Bronchial epithelial cell (primary cell): ENCODE measurements at regions not wholly inside any gene's neighbourhood (a gene's known extent, or its start where the extent isn't known, plus 50 kb on each side); places are given as distances from the start of the nearest gene placed in this dataset.

Experiments used
- DNase-seq: peaks from one replicate; pipeline ENCODE4 v3.0.0-alpha.2; 2010; ENCODE audit warnings: low read depth
- FAIRE-seq: peaks from 2 replicates; lab custom pipeline; 2011; peaks lifted over from hg19 to GRCh38; lab: Jason Lieb, UNC
- H3K27me3 ChIP-seq: 2 replicates; pipeline ENCODE4 v1.5.1; 2011; ENCODE audit warnings: low read length; ENCODE audit not compliant: control insufficient read depth, insufficient read depth
- H3K36me3 ChIP-seq: 2 replicates; pipeline ENCODE4 v1.5.1; 2011; ENCODE audit warnings: low read length; ENCODE audit not compliant: control insufficient read depth, insufficient read depth
- H3K4me3 ChIP-seq: 2 replicates; pipeline ENCODE4 v1.5.1; 2011; ENCODE audit warnings: mild to moderate bottlenecking, low read depth, low read length, control low read depth
- CTCF ChIP-seq: IDR thresholded peaks from 2 replicates; pipeline ENCODE4 v1.5.1; 2011; ENCODE audit warnings: mild to moderate bottlenecking, moderate library complexity, low read length, control low read depth, inconsistent platforms; ENCODE audit not compliant: insufficient read depth, severe bottlenecking

DNA sequence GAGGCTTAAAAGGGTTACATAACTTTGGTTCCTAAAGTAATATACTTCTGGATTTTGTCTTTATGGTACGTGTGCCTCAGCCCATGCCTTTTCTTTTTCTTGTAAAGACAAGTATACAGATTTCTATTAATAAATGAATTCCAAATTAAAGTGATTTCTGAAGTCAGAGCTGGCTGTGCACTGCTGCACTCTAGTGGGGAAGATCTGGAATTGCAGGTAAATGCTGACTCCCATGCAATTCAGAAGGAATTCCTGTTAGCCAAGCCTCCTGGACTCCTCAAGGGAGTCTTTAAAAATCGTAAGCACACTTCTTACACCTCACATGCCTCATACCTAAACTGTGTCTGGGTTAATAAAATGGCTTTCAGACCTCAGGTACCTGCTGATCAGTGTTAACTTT, 118.4 kb upstream of the SLC7A1 start:
- Histone ChIP-seq H3K4me3 (no peak overlapping the region), H3K27me3 (peaks cover 8% of the 10 kb centered on the region), H3K36me3 (no peaks in the 10 kb centered on the region)
- FAIRE-seq (no peak), DNase-seq (no peak)
- TF ChIP-seq CTCF = peak; percentile 34

GRCh38 chr13:29711776-29712175, 116.3 kb upstream of the SLC7A1 start:
- no peak for DNase-seq
- Histone ChIP-seq H3K4me3 (no peak overlapping the region), H3K36me3 (no peaks in the 10 kb centered on the region), H3K27me3 (peaks cover 8% of the 10 kb centered on the region)
- no peak for FAIRE-seq
- TF ChIP-seq CTCF = no peak

DNA sequence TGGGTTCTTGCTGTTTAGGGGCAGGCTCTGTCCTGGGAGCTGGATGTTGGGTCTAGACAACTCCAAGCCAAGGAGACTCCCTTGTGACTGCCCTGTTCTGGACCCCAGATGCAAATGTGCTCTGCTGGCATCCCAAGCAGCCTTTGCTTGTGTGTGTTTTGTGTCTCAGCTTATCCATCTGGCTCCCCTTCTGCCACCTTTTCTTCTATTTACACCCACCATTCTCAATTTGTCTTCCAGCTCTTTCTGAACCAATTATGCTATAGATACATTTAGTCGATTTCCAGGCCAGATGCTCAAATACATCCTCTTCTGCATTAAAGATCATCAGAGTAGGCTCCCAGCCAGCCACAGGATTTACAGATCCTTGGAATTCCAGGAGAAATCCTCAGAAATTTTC, 115.0 kb upstream of the SLC7A1 start:
- no peak for TF ChIP-seq CTCF
- FAIRE-seq (no peak), DNase-seq (no peak)
- no peaks in the 10 kb centered on the region for H3K36me3 ChIP-seq
- peaks cover 8% of the 10 kb centered on the region for H3K27me3 ChIP-seq
- H3K4me3 ChIP-seq = no peak overlapping the region

GRCh38 chr13:29709407-29710069, 114.0 kb upstream of the SLC7A1 start:
- H3K27me3 ChIP-seq = peaks cover 8% of the 10 kb centered on the region
- no peak for FAIRE-seq
- no peak for DNase-seq
- no peak overlapping the region for H3K4me3 ChIP-seq
- no peak for TF ChIP-seq CTCF
- no peaks in the 10 kb centered on the region for H3K36me3 ChIP-seq

GRCh38 chr13:29707876-29708543, 112.5 kb upstream of the SLC7A1 start:
- DNase-seq (peak; percentile 33), FAIRE-seq (no peak)
- TF ChIP-seq CTCF = peak; percentile 84
- Histone ChIP-seq H3K27me3 (peaks cover 8% of the 10 kb centered on the region), H3K36me3 (no peaks in the 10 kb centered on the region), H3K4me3 (no peak overlapping the region)

- DNase-seq (no peak), FAIRE-seq (no peak)
- H3K4me3 ChIP-seq = no peak overlapping the region
- peaks cover 5% of the 10 kb centered on the region for H3K27me3 ChIP-seq
- H3K36me3 ChIP-seq = no peaks in the 10 kb centered on the region
- no peak for TF ChIP-seq CTCF
Observed at GRCh38 chr13:29706923-29707322, 111.4 kb upstream of the SLC7A1 start.
